ENCODE measurements at regions not wholly inside any gene's neighbourhood (a gene's known extent, or its start where the extent isn't known, plus 50 kb on each side); places are given as distances from the start of the nearest gene placed in this dataset.

- FAIRE-seq (no peak), DNase-seq (ENCODE audit: insufficient read length, low spot score) (no peak)
- TF ChIP-seq TAF1 (IDR thresholded peaks at IDR 0.05; ENCODE audit: low read depth, low read length), result no peak
- TF ChIP-seq POLR2AphosphoS5 (IDR thresholded peaks at IDR 0.05; ENCODE audit: low read depth, low read length), result no peak
- TF ChIP-seq PAX5 (IDR thresholded peaks at IDR 0.05; ENCODE audit: insufficient read depth, low read length, severe bottlenecking), result no peak
- no peak for TF ChIP-seq POU2F2 (IDR thresholded peaks at IDR 0.05; ENCODE audit: low read depth, low read length)
- no peak for TF ChIP-seq POLR2A (IDR thresholded peaks at IDR 0.05; ENCODE audit: low read depth, low read length)
- TF ChIP-seq SPI1 (IDR thresholded peaks at IDR 0.05; ENCODE audit: low read depth, low read length), result no peak
Observed at GRCh38 chr6:1538810-1539478, 70.8 kb upstream of the FOXC1 start.

GRCh38 chr6:1540864-1541521 is 68.7 kb upstream of the FOXC1 start:
- no peak for TF ChIP-seq TAF1 (IDR thresholded peaks at IDR 0.05; ENCODE audit: low read depth, low read length)
- TF ChIP-seq PAX5 (IDR thresholded peaks at IDR 0.05; ENCODE audit: insufficient read depth, low read length, severe bottlenecking), result no peak
- TF ChIP-seq SPI1 (IDR thresholded peaks at IDR 0.05; ENCODE audit: low read depth, low read length), result no peak
- TF ChIP-seq POLR2AphosphoS5 (IDR thresholded peaks at IDR 0.05; ENCODE audit: low read depth, low read length), result no peak
- TF ChIP-seq POU2F2 (IDR thresholded peaks at IDR 0.05; ENCODE audit: low read depth, low read length), result no peak
- TF ChIP-seq POLR2A (IDR thresholded peaks at IDR 0.05; ENCODE audit: low read depth, low read length), result no peak
- FAIRE-seq (no peak), DNase-seq (ENCODE audit: insufficient read length, low spot score) (no peak)

- TF ChIP-seq POU2F2 (IDR thresholded peaks at IDR 0.05; ENCODE audit: low read depth, low read length) (no peak), POLR2A (IDR thresholded peaks at IDR 0.05; ENCODE audit: low read depth, low read length) (no peak), SPI1 (IDR thresholded peaks at IDR 0.05; ENCODE audit: low read depth, low read length) (no peak), TAF1 (IDR thresholded peaks at IDR 0.05; ENCODE audit: low read depth, low read length) (no peak), POLR2AphosphoS5 (IDR thresholded peaks at IDR 0.05; ENCODE audit: low read depth, low read length) (no peak), PAX5 (IDR thresholded peaks at IDR 0.05; ENCODE audit: insufficient read depth, low read length, severe bottlenecking) (no peak)
- FAIRE-seq, result no peak
- no peak for DNase-seq (ENCODE audit: insufficient read length, low spot score)
Observed at GRCh38 chr6:1542335-1542734, 67.4 kb upstream of the FOXC1 start.

DNA sequence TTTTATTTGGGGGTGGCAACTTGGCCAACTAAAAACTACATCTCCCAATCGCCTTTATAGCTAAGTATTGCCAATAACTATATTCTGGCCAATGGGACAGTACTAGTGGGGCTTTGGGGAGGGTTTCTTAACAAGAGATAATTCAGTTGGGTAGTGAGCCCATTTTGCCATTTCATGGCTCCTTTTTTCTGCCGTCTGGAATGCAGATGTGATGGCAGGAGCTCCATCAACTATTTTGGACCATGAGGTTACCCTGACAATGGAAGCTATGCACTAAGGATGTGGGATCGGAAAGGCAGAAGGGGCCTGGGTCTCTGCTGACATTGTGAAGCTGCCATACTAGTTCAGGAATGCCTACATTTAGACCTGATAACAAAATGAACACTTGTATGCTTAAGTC is 67.0 kb upstream of the FOXC1 start:
- no peak for DNase-seq (ENCODE audit: insufficient read length, low spot score)
- TF ChIP-seq POLR2A (IDR thresholded peaks at IDR 0.05; ENCODE audit: low read depth, low read length) (no peak), POLR2AphosphoS5 (IDR thresholded peaks at IDR 0.05; ENCODE audit: low read depth, low read length) (no peak), POU2F2 (IDR thresholded peaks at IDR 0.05; ENCODE audit: low read depth, low read length) (no peak)
- no peak for FAIRE-seq

GRCh38 chr6:1544000-1544399 is 65.7 kb upstream of the FOXC1 start:
- TF ChIP-seq POLR2A (IDR thresholded peaks at IDR 0.05; ENCODE audit: low read depth, low read length) (no peak), PAX5 (IDR thresholded peaks at IDR 0.05; ENCODE audit: insufficient read depth, low read length, severe bottlenecking) (no peak), SPI1 (IDR thresholded peaks at IDR 0.05; ENCODE audit: low read depth, low read length) (no peak), POLR2AphosphoS5 (IDR thresholded peaks at IDR 0.05; ENCODE audit: low read depth, low read length) (no peak), POU2F2 (IDR thresholded peaks at IDR 0.05; ENCODE audit: low read depth, low read length) (no peak), TAF1 (IDR thresholded peaks at IDR 0.05; ENCODE audit: low read depth, low read length) (no peak)
- DNase-seq (ENCODE audit: insufficient read length, low spot score) (no peak), FAIRE-seq (no peak)

- FAIRE-seq (no peak), DNase-seq (ENCODE audit: insufficient read length, low spot score) (no peak)
- TF ChIP-seq POLR2AphosphoS5 (IDR thresholded peaks at IDR 0.05; ENCODE audit: low read depth, low read length) (no peak), TAF1 (IDR thresholded peaks at IDR 0.05; ENCODE audit: low read depth, low read length) (no peak), POU2F2 (IDR thresholded peaks at IDR 0.05; ENCODE audit: low read depth, low read length) (no peak), PAX5 (IDR thresholded peaks at IDR 0.05; ENCODE audit: insufficient read depth, low read length, severe bottlenecking) (no peak), POLR2A (IDR thresholded peaks at IDR 0.05; ENCODE audit: low read depth, low read length) (no peak), SPI1 (IDR thresholded peaks at IDR 0.05; ENCODE audit: low read depth, low read length) (no peak)
Observed at GRCh38 chr6:1544603-1545002, 65.1 kb upstream of the FOXC1 start.

- TF ChIP-seq POLR2AphosphoS5 (IDR thresholded peaks at IDR 0.05; ENCODE audit: low read depth, low read length) (no peak), PAX5 (IDR thresholded peaks at IDR 0.05; ENCODE audit: insufficient read depth, low read length, severe bottlenecking) (no peak), POU2F2 (IDR thresholded peaks at IDR 0.05; ENCODE audit: low read depth, low read length) (no peak), POLR2A (IDR thresholded peaks at IDR 0.05; ENCODE audit: low read depth, low read length) (no peak), SPI1 (IDR thresholded peaks at IDR 0.05; ENCODE audit: low read depth, low read length) (no peak), TAF1 (IDR thresholded peaks at IDR 0.05; ENCODE audit: low read depth, low read length) (no peak)
- no peak for FAIRE-seq
- no peak for DNase-seq (ENCODE audit: insufficient read length, low spot score)
Observed at GRCh38 chr6:1545654-1546053, 64.1 kb upstream of the FOXC1 start.

- FAIRE-seq (no peak), DNase-seq (ENCODE audit: insufficient read length, low spot score) (no peak)
- TF ChIP-seq SPI1 (IDR thresholded peaks at IDR 0.05; ENCODE audit: low read depth, low read length), result no peak
- no peak for TF ChIP-seq POLR2A (IDR thresholded peaks at IDR 0.05; ENCODE audit: low read depth, low read length)
- no peak for TF ChIP-seq POLR2AphosphoS5 (IDR thresholded peaks at IDR 0.05; ENCODE audit: low read depth, low read length)
- TF ChIP-seq PAX5 (IDR thresholded peaks at IDR 0.05; ENCODE audit: insufficient read depth, low read length, severe bottlenecking), result no peak
- TF ChIP-seq POU2F2 (IDR thresholded peaks at IDR 0.05; ENCODE audit: low read depth, low read length), result no peak
- no peak for TF ChIP-seq TAF1 (IDR thresholded peaks at IDR 0.05; ENCODE audit: low read depth, low read length)
Observed at GRCh38 chr6:1547785-1548184, 61.9 kb upstream of the FOXC1 start.

DNA sequence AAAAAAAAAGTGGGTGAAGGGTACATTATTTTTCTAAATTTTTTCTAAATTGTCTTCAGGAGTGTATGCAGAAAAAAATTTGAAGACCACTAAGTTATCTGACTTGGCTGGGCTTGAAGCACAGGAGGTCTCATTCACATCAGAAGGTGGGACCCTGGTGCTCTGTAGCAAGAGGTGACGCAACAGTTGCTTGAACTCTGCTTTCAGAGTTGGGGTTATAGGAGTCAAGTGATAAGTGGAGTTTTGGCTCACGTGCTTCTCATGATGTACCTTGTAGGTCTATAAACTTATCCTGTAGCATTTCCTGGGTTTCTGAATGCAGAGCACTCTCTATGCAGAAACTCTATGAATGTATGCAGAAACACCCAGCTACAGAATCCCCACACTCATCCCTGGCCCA is 58.5 kb upstream of the FOXC1 start:
- TF ChIP-seq POU2F2 (IDR thresholded peaks at IDR 0.05; ENCODE audit: low read depth, low read length), result no peak
- TF ChIP-seq PAX5 (IDR thresholded peaks at IDR 0.05; ENCODE audit: insufficient read depth, low read length, severe bottlenecking), result no peak
- TF ChIP-seq POLR2AphosphoS5 (IDR thresholded peaks at IDR 0.05; ENCODE audit: low read depth, low read length), result no peak
- no peak for TF ChIP-seq POLR2A (IDR thresholded peaks at IDR 0.05; ENCODE audit: low read depth, low read length)
- TF ChIP-seq SPI1 (IDR thresholded peaks at IDR 0.05; ENCODE audit: low read depth, low read length), result no peak
- no peak for TF ChIP-seq TAF1 (IDR thresholded peaks at IDR 0.05; ENCODE audit: low read depth, low read length)
- DNase-seq (ENCODE audit: insufficient read length, low spot score) (no peak), FAIRE-seq (no peak)

Measured in GM12891 (cell line).